ENCODE measurements at regions not wholly inside any gene's neighbourhood (a gene's known extent, or its start where the extent isn't known, plus 50 kb on each side); places are given as distances from the start of the nearest gene placed in this dataset.

DNA sequence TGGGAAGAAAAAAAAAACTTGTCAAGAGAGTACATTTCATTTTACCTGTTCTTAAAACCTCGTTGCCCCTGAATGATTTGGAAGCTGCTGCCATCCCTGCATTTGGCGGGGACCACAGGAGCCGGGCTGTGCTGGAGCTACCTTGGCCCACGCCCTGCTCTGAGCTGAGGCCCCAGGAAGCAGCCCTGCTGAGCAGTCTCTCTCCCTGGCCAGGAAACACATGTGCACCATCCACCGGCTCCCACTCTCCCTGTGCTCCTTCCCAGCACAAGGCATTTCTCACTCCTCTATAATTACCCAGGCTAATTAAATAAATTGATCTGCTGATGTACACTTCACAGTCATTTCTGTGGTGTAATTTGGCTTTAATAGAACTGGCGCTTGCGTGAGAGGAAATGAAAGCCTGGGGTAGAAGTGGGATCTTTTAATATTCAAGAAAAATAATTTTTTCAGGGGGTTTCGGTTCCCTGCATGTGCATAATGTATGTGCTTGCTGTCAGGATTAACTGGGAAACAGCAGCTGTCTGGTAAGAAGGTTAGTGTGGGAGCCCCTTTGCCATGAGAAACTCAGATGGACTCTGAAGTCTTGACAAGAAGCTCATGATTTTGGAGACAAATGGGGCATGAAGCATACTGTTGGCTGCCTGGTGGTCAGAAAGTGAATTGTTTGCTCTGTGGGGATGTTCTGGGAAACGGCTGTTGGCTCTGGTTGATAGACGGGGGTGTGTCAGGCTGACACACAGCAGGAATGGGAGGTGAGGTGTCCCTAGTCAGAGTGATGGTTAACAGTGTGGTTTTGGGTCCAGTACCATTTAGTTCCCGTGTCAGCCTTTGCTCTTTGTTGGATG is 252.3 kb upstream of the EEF2KMT start:
- Histone ChIP-seq H3K27me3 (ENCODE audit: control insufficient read depth in 1 of 2, insufficient read depth in 2 of 2, low read length in 2 of 2) (peaks cover 0 to 12% of the 10 kb centered on the region in 2 experiments; a peak in 3 of 5 replicates), H3K9me3 (ENCODE audit: low read length) (no peaks in the 10 kb centered on the region), H3K4me1 (ENCODE audit: insufficient read depth, low read length) (no peaks in the 10 kb centered on the region), H3K4me3 (replicated peaks in 1 of 3; ENCODE audit: insufficient read depth in 1 of 3, low read depth in 2 of 3, low read length in 3 of 3) (no peak overlapping the region), H2AFZ (ENCODE audit: low read length) (no peak overlapping the region), H3K79me2 (ENCODE audit: insufficient read depth, low read length) (no peaks in the 10 kb centered on the region), H3K9ac (ENCODE audit: insufficient read depth, low read depth, low read length) (no peak overlapping the region), H3K4me2 (ENCODE audit: low read depth, low read length) (no peak overlapping the region), H3K36me3 (replicated peaks in 1 of 2; ENCODE audit: control insufficient read depth in 1 of 2, insufficient read depth in 2 of 2, low read length in 2 of 2) (no peaks in the 10 kb centered on the region), H3K27ac (ENCODE audit: extremely low read length, insufficient read depth, low read length) (no peak overlapping the region), H4K20me1 (ENCODE audit: insufficient read depth, low read length) (no peaks in the 10 kb centered on the region)
- POLR2A ChIA-PET: no interaction called here
- FAIRE-seq (no peak), DNase-seq (ENCODE audit: low spot score) (no peak), ATAC-seq (peak; percentile 49)
- intact Hi-C loops (cut with micrococcal nuclease; ENCODE audit: unreplicated experiment): no loop called here
- in situ Hi-C loops (cut with HindIII; ENCODE audit: extremely low pct_ligation_motif_present, low pct_unique_long_range_greater_than_20kb): no loop called here
- no TSS peak for BruUV-seq (replicated peaks)
- CTCF ChIA-PET (ENCODE audit: low intra/inter-chr PET ratio, low total read pairs): no interaction called here
- peak; percentile 19; the same call in 1 of the 2 replicates for TF ChIP-seq ZNF768 (CRISPR knock-in tag; IDR thresholded peaks at IDR 0.05)
- TF ChIP-seq, protein P1, sequence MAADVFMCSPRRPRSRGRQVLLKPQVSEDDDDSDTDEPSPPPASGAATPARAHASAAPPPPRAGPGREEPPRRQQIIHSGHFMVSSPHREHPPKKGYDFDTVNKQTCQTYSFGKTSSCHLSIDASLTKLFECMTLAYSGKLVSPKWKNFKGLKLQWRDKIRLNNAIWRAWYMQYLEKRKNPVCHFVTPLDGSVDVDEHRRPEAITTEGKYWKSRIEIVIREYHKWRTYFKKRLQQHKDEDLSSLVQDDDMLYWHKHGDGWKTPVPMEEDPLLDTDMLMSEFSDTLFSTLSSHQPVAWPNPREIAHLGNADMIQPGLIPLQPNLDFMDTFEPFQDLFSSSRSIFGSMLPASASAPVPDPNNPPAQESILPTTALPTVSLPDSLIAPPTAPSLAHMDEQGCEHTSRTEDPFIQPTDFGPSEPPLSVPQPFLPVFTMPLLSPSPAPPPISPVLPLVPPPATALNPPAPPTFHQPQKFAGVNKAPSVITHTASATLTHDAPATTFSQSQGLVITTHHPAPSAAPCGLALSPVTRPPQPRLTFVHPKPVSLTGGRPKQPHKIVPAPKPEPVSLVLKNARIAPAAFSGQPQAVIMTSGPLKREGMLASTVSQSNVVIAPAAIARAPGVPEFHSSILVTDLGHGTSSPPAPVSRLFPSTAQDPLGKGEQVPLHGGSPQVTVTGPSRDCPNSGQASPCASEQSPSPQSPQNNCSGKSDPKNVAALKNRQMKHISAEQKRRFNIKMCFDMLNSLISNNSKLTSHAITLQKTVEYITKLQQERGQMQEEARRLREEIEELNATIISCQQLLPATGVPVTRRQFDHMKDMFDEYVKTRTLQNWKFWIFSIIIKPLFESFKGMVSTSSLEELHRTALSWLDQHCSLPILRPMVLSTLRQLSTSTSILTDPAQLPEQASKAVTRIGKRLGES (CRISPR knock-in tag; IDR thresholded peaks at IDR 0.05; ENCODE audit: borderline replicate concordance): no peak
- 34% methylated on average over 11 of the region's 11 CpGs for WGBS (ENCODE audit: low lambda C conversion rate)

DNA sequence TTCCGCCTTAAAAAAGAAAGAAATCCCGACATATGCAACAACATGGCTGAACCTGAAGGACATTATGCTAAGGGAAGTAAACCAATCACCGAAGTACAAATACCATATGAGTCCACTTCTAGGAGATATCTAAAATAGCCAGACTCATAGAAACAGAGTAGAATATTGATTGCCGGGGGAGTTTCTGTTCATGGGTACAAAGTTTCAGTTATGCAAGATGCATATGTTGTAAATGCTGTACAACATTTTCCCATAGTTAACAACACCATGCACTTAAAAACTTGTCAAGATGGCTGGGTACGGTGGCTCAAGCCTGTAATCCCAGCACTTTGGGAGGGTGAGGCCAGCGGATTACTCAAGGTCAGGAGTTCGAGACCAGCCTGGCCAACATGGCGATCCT is 251.5 kb upstream of the EEF2KMT start:
- in situ Hi-C loops (cut with HindIII; ENCODE audit: extremely low pct_ligation_motif_present, low pct_unique_long_range_greater_than_20kb): no loop called here
- Histone ChIP-seq H3K36me3 (replicated peaks in 1 of 2; ENCODE audit: control insufficient read depth in 1 of 2, insufficient read depth in 2 of 2, low read length in 2 of 2) (no peaks in the 10 kb centered on the region), H3K9me3 (ENCODE audit: low read length) (no peaks in the 10 kb centered on the region), H3K4me3 (replicated peaks in 1 of 3; ENCODE audit: insufficient read depth in 1 of 3, low read depth in 2 of 3, low read length in 3 of 3) (no peak overlapping the region), H3K27me3 (ENCODE audit: control insufficient read depth in 1 of 2, insufficient read depth in 2 of 2, low read length in 2 of 2) (peaks cover 0 to 4% of the 10 kb centered on the region in 2 experiments; a peak in 2 of 5 replicates), H2AFZ (ENCODE audit: low read length) (no peak overlapping the region), H3K4me2 (ENCODE audit: low read depth, low read length) (no peak overlapping the region), H3K4me1 (ENCODE audit: insufficient read depth, low read length) (no peaks in the 10 kb centered on the region), H3K27ac (ENCODE audit: extremely low read length, insufficient read depth, low read length) (no peak overlapping the region), H4K20me1 (ENCODE audit: insufficient read depth, low read length) (no peaks in the 10 kb centered on the region), H3K9ac (ENCODE audit: insufficient read depth, low read depth, low read length) (no peak overlapping the region), H3K79me2 (ENCODE audit: insufficient read depth, low read length) (no peaks in the 10 kb centered on the region)
- FAIRE-seq (peak; percentile 64), DNase-seq (ENCODE audit: low spot score) (peak; percentile 18), ATAC-seq (peak; percentile 78)
- BruUV-seq (replicated peaks): no TSS peak
- POLR2A ChIA-PET: no interaction called here
- intact Hi-C loops (cut with micrococcal nuclease; ENCODE audit: unreplicated experiment): no loop called here
- CTCF ChIA-PET (ENCODE audit: low intra/inter-chr PET ratio, low total read pairs): no interaction called here
- WGBS (ENCODE audit: low lambda C conversion rate): 16% methylated on average over 8 of the region's 8 CpGs
- TF ChIP-seq ZMYM2 (CRISPR knock-in tag; IDR thresholded peaks at IDR 0.05) (0 out of 2 replicates have a peak, but pooled peaks have one; percentile 22), NCOR1 (IDR thresholded peaks at IDR 0.05; ENCODE audit: borderline replicate concordance, low read length) (peak; percentile 73; the same call in 1 of the 2 replicates), SOX6 (IDR thresholded peaks at IDR 0.05) (no peak), SOX6 (CRISPR knock-in tag; IDR thresholded peaks at IDR 0.05) (peak; percentile 11; the same call in 1 of the 2 replicates), REPIN1 (CRISPR knock-in tag; IDR thresholded peaks at IDR 0.05; ENCODE audit: borderline replicate concordance, low read depth) (0 out of 2 replicates have a peak, but pooled peaks have one; percentile 24), CEBPG (CRISPR knock-in tag; IDR thresholded peaks at IDR 0.05) (peak; percentile 26; the same call in 1 of the 2 replicates)
- TF ChIP-seq, protein P2, sequence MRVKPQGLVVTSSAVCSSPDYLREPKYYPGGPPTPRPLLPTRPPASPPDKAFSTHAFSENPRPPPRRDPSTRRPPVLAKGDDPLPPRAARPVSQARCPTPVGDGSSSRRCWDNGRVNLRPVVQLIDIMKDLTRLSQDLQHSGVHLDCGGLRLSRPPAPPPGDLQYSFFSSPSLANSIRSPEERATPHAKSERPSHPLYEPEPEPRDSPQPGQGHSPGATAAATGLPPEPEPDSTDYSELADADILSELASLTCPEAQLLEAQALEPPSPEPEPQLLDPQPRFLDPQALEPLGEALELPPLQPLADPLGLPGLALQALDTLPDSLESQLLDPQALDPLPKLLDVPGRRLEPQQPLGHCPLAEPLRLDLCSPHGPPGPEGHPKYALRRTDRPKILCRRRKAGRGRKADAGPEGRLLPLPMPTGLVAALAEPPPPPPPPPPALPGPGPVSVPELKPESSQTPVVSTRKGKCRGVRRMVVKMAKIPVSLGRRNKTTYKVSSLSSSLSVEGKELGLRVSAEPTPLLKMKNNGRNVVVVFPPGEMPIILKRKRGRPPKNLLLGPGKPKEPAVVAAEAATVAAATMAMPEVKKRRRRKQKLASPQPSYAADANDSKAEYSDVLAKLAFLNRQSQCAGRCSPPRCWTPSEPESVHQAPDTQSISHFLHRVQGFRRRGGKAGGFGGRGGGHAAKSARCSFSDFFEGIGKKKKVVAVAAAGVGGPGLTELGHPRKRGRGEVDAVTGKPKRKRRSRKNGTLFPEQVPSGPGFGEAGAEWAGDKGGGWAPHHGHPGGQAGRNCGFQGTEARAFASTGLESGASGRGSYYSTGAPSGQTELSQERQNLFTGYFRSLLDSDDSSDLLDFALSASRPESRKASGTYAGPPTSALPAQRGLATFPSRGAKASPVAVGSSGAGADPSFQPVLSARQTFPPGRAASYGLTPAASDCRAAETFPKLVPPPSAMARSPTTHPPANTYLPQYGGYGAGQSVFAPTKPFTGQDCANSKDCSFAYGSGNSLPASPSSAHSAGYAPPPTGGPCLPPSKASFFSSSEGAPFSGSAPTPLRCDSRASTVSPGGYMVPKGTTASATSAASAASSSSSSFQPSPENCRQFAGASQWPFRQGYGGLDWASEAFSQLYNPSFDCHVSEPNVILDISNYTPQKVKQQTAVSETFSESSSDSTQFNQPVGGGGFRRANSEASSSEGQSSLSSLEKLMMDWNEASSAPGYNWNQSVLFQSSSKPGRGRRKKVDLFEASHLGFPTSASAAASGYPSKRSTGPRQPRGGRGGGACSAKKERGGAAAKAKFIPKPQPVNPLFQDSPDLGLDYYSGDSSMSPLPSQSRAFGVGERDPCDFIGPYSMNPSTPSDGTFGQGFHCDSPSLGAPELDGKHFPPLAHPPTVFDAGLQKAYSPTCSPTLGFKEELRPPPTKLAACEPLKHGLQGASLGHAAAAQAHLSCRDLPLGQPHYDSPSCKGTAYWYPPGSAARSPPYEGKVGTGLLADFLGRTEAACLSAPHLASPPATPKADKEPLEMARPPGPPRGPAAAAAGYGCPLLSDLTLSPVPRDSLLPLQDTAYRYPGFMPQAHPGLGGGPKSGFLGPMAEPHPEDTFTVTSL (CRISPR knock-in tag; IDR thresholded peaks at IDR 0.05; ENCODE audit: borderline replicate concordance): peak; percentile 65; the same call in 1 of the 2 replicates

Data from HepG2 (cell line).